PC-9 (cell line): ENCODE measurements at regions not wholly inside any gene's neighbourhood (a gene's known extent, or its start where the extent isn't known, plus 50 kb on each side); places are given as distances from the start of the nearest gene placed in this dataset.
A peak's percentile ranks its signal among the peaks of the same experiment; 100 is the strongest.

Source experiments
- BruUV-seq: library from RNA; stranded (reverse); fragments of 400-500 nt; replicated peaks from 2 replicates; lab custom pipeline; 2021; lab: Mats Ljungman, UMichigan
- CTCF ChIA-PET: fragments of 300-600 bp; sonication (Branson Sonifier 250); formaldehyde crosslinking; loops from one replicate; lab custom pipeline; 2022; ENCODE audit warnings: antibody characterized with exemption; lab: Charles Lee
- POLR2A ChIA-PET: fragments of 300-600 bp; sonication (Branson Sonifier 250); formaldehyde crosslinking; loops from one replicate; lab custom pipeline; 2022; ENCODE audit warnings: antibody characterized with exemption; ENCODE audit not compliant: unreplicated experiment; lab: Charles Lee
- DNase-seq, 2 experiments: peaks; one replicate each; pipeline versions ENCODE4 v3.0.0 to v3.0.0-alpha.2; 2015 to 2022; ENCODE audit warnings: mixed read lengths in 1 of 2
- H2AFZ ChIP-seq: fragments of 200-600 bp; sonication (generic); 2 replicates; pipeline ENCODE4 v1.8.1; 2017; ENCODE audit warnings: antibody characterized with exemption
- H3F3A ChIP-seq: fragments of 200-600 bp; sonication (generic); 2 replicates; pipeline ENCODE4 v1.8.1; 2017; ENCODE audit warnings: antibody characterized with exemption, mild to moderate bottlenecking, low read depth; ENCODE audit not compliant: insufficient read depth
- H3K27ac ChIP-seq: fragments of 200-600 bp; sonication (generic); 2 replicates; pipeline ENCODE4 v1.6.1; 2016; ENCODE audit warnings: mixed run types
- H3K27me3 ChIP-seq: fragments of 200-600 bp; sonication (generic); 2 replicates; pipeline ENCODE4 v1.6.1; 2016; ENCODE audit warnings: low read depth, mixed run types; ENCODE audit not compliant: insufficient read depth
- H3K36me3 ChIP-seq: fragments of 200-600 bp; sonication (generic); 2 replicates; pipeline ENCODE4 v1.6.1; 2016; ENCODE audit warnings: low read depth, mixed run types
- H3K4me1 ChIP-seq: fragments of 200-600 bp; sonication (generic); replicated peaks from 2 replicates; pipeline ENCODE4 v1.6.1; 2016; ENCODE audit warnings: mixed run types; ENCODE audit not compliant: insufficient read depth
- H3K4me2 ChIP-seq: fragments of 200-600 bp; sonication (generic); 2 replicates; pipeline ENCODE4 v1.6.1; 2017; ENCODE audit warnings: mixed run types
- H3K4me3 ChIP-seq: fragments of 200-600 bp; sonication (generic); 2 replicates; pipeline ENCODE4 v1.6.1; 2016; ENCODE audit warnings: mixed run types
- H3K79me2 ChIP-seq: fragments of 200-600 bp; sonication (generic); 2 replicates; pipeline ENCODE4 v1.6.1; 2017; ENCODE audit warnings: low read depth, mixed run types
- H3K9me2 ChIP-seq: fragments of 200-600 bp; sonication (generic); 2 replicates; pipeline ENCODE4 v1.8.1; 2017; ENCODE audit warnings: mild to moderate bottlenecking; ENCODE audit not compliant: insufficient read depth
- H3K9me3 ChIP-seq: fragments of 200-600 bp; sonication (generic); 2 replicates; pipeline ENCODE4 v1.8.1; 2016; ENCODE audit warnings: low read depth; ENCODE audit not compliant: insufficient read depth
- H4K20me1 ChIP-seq: fragments of 200-600 bp; sonication (generic); 2 replicates; pipeline ENCODE4 v1.8.1; 2017; ENCODE audit not compliant: insufficient read depth
- EZH2 ChIP-seq: fragments of 200-600 bp; sonication (generic); IDR thresholded peaks from 2 replicates; pipeline ENCODE4 v1.8.0; 2017; ENCODE audit warnings: antibody characterized with exemption, low read depth
- intact Hi-C: fragments of 100-400 bp; cut with micrococcal nuclease; formaldehyde crosslinking; loops from one replicate; pipeline ENCODE4 v1.10.0; 2022; ENCODE audit not compliant: unreplicated experiment
- TF ChIP-seq, protein P1 (sequence below): fragments of 200-600 bp; sonication (generic); conservative IDR thresholded peaks from 2 replicates; pipeline ENCODE4 v1.6.1; 2017; ENCODE audit warnings: mixed run types, antibody characterized with exemption, mild to moderate bottlenecking, moderate library complexity

- Histone ChIP-seq H3K36me3 (no peaks in the 10 kb centered on the region), H3K4me1 (peaks cover 7% of the 10 kb centered on the region), H3K9me2 (no peaks in the 10 kb centered on the region), H3K9me3 (no peaks in the 10 kb centered on the region), H3K4me2 (peak overlapping the region; percentile 32; the same call in 1 of the 2 replicates), H3K27ac (no peak overlapping the region), H2AFZ (no peak overlapping the region), H3K79me2 (no peaks in the 10 kb centered on the region), H3F3A (peaks cover 14% of the 10 kb centered on the region), H3K4me3 (no peak overlapping the region), H4K20me1 (no peaks in the 10 kb centered on the region), H3K27me3 (no peaks in the 10 kb centered on the region)
- no TSS peak for BruUV-seq
- TF ChIP-seq, protein P1, sequence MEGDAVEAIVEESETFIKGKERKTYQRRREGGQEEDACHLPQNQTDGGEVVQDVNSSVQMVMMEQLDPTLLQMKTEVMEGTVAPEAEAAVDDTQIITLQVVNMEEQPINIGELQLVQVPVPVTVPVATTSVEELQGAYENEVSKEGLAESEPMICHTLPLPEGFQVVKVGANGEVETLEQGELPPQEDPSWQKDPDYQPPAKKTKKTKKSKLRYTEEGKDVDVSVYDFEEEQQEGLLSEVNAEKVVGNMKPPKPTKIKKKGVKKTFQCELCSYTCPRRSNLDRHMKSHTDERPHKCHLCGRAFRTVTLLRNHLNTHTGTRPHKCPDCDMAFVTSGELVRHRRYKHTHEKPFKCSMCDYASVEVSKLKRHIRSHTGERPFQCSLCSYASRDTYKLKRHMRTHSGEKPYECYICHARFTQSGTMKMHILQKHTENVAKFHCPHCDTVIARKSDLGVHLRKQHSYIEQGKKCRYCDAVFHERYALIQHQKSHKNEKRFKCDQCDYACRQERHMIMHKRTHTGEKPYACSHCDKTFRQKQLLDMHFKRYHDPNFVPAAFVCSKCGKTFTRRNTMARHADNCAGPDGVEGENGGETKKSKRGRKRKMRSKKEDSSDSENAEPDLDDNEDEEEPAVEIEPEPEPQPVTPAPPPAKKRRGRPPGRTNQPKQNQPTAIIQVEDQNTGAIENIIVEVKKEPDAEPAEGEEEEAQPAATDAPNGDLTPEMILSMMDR: no peak
- TF ChIP-seq EZH2: no peak
- CTCF ChIA-PET: no interaction called here
- intact Hi-C loops: loop anchor here (1.0 kb wide), 1 partner anchor 12 kb away; no protein-coding TSS in a partner anchor
- POLR2A ChIA-PET: interaction anchor here (0.6 kb wide), 1 partner anchor 61 kb away, joined by 5 read pairs; no protein-coding TSS in a partner anchor
- peak; percentile 80 to 91 for DNase-seq
Observed at GRCh38 chr7:128176696-128177095, 64.4 kb upstream of the LEP start.

DNA sequence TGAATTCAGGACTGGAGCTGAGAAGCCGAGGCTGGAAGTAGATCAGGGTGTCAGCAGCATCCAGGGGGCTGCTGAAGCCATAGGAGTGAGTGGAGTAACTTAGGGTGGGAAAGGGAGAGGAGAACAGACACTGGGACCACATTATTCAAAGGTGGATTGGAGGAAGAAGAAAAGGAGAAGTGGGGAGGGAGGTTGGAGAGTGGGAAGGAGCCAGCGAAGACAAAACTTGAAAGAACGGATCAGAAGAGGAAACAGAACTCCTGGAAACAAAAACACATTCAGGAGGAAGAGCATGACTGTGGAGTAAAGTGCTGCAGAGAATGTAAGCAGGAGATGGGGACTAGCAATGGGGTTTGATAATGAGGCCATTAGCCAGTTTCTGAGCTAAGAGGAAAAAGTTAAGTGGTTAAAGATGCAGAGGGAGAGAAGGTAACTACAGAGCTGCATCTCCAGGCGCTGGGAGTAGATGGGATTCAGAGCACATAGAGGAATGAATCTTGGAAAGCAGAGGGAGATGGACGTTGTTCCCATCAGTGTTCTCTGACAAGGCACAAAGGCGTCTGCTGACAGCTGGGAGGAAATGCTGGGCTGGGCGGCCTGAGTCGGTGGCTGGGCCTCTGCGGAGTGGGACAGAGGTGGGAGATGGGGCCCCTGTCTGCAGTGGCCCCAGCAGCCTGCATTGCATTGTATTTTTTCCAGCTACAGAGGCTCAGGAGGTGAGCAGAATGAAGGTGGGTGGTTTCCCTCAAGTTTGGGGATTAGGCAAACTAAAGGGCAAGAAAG, 63.1 kb upstream of the LEP start:
- no peaks in the 10 kb centered on the region for H3K36me3 ChIP-seq
- H3K27me3 ChIP-seq: no peaks in the 10 kb centered on the region
- no peak overlapping the region for H3K4me2 ChIP-seq
- no peak overlapping the region for H3K27ac ChIP-seq
- no peak overlapping the region for H3K4me3 ChIP-seq
- CTCF ChIA-PET: no interaction called here
- H3K4me1 ChIP-seq: peaks cover 7% of the 10 kb centered on the region
- TF ChIP-seq EZH2: no peak
- TF ChIP-seq, protein P1: no peak
- no peak overlapping the region for H2AFZ ChIP-seq
- H3K79me2 ChIP-seq: no peaks in the 10 kb centered on the region
- no peaks in the 10 kb centered on the region for H4K20me1 ChIP-seq
- intact Hi-C loops: no loop called here
- no peak for DNase-seq
- no peaks in the 10 kb centered on the region for H3K9me2 ChIP-seq
- BruUV-seq: no TSS peak
- POLR2A ChIA-PET: no interaction called here
- no peaks in the 10 kb centered on the region for H3K9me3 ChIP-seq
- peaks cover 14% of the 10 kb centered on the region for H3F3A ChIP-seq

DNA sequence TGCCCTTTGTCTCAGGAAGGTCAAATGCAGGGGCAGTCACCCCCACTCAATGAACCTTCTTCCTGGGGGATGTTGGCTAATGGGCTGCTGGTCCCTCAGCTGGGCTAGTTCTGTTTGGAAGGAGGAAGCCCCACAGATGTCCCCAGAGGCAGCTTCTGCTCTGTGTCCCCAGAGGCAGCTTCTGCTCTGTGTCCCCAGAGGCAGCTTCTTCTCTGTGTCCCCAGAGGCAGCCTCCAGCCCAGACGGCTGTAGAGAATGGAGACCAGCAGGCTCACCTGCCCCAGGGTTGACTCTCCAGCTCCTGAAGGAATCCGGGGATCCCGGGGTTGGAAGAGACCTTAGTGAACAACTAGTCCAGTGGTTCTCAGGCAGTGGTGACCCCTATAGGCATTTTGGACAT, 62.5 kb upstream of the LEP start:
- POLR2A ChIA-PET: no interaction called here
- H3K27ac ChIP-seq: no peak overlapping the region
- TF ChIP-seq EZH2: no peak
- TF ChIP-seq, protein P1: no peak
- no peak for DNase-seq
- no peak overlapping the region for H2AFZ ChIP-seq
- H3K36me3 ChIP-seq: no peaks in the 10 kb centered on the region
- CTCF ChIA-PET: no interaction called here
- H3K4me2 ChIP-seq: no peak overlapping the region
- intact Hi-C loops: no loop called here
- no peaks in the 10 kb centered on the region for H4K20me1 ChIP-seq
- no peaks in the 10 kb centered on the region for H3K27me3 ChIP-seq
- no peaks in the 10 kb centered on the region for H3K79me2 ChIP-seq
- H3K4me3 ChIP-seq: no peak overlapping the region
- peaks cover 14% of the 10 kb centered on the region for H3F3A ChIP-seq
- no peaks in the 10 kb centered on the region for H3K9me2 ChIP-seq
- peaks cover 7% of the 10 kb centered on the region for H3K4me1 ChIP-seq
- BruUV-seq: no TSS peak
- H3K9me3 ChIP-seq: no peaks in the 10 kb centered on the region
